ENCODE measurements at regions not wholly inside any gene's neighbourhood (a gene's known extent, or its start where the extent isn't known, plus 50 kb on each side); places are given as distances from the start of the nearest gene placed in this dataset.
A peak's percentile ranks its signal among the peaks of the same experiment; 100 is the strongest.
"Not testable (repeated sequence)": the region's sequence is repeated elsewhere in the genome, so short reads cannot be mapped to it uniquely, and the experiment has no call there.

GRCh38 chr1:30660241-30660640, 63.1 kb downstream of the MATN1 start:
- H3K36me3 ChIP-seq (ENCODE audit: control insufficient read depth, insufficient read depth, low read length): no peaks in the 10 kb centered on the region
- no peaks in the 10 kb centered on the region for H3K4me1 ChIP-seq (ENCODE audit: control insufficient read depth, insufficient read depth, low read length)
- DNase-seq: peak; percentile 34
- H3K4me3 Mint-ChIP-seq: no peak overlapping the region
- H3K27me3 Mint-ChIP-seq (ENCODE audit: insufficient read depth): no peaks in the 10 kb centered on the region
- H3K9ac ChIP-seq (ENCODE audit: extremely low read depth, low read length, poor library complexity, severe bottlenecking): no peak overlapping the region
- H3K27ac ChIP-seq (ENCODE audit: low read depth, low read length): no peak overlapping the region
- no peaks in the 10 kb centered on the region for H3K36me3 Mint-ChIP-seq (ENCODE audit: low read depth)
- H3K4me1 Mint-ChIP-seq: peaks cover 12% of the 10 kb centered on the region
- H3K27me3 ChIP-seq (ENCODE audit: control insufficient read depth, insufficient read depth, low read length, poor library complexity, severe bottlenecking): no peaks in the 10 kb centered on the region
- 91 to 96% methylated on average over 7 to 8 of the region's 8 CpGs for WGBS, 2 experiments (ENCODE audit: insufficient coverage in 1 of 2, insufficient read length in 1 of 2)
- H3K9me3 Mint-ChIP-seq: peaks cover 4% of the 10 kb centered on the region
- no peak for TF ChIP-seq CTCF (conservative IDR thresholded peaks at IDR 0.05)
- H3K27ac Mint-ChIP-seq: no peak overlapping the region
- no peaks in the 10 kb centered on the region for H3K9me3 ChIP-seq (ENCODE audit: control insufficient read depth, low read length)
- H3K4me3 ChIP-seq (ENCODE audit: low read length): no peak overlapping the region

GRCh38 chr1:30659702-30660101, 63.7 kb downstream of the MATN1 start:
- DNase-seq: peak; percentile 17

GRCh38 chr1:30658375-30658774, 65.0 kb downstream of the MATN1 start:
- H3K4me3 ChIP-seq (ENCODE audit: low read length); H3K4me1 ChIP-seq (ENCODE audit: control insufficient read depth, insufficient read depth, low read length); H3K36me3 ChIP-seq (ENCODE audit: control insufficient read depth, insufficient read depth, low read length); H3K4me3 Mint-ChIP-seq; H3K27me3 Mint-ChIP-seq (ENCODE audit: insufficient read depth); H3K9me3 ChIP-seq (ENCODE audit: control insufficient read depth, low read length); H3K9ac ChIP-seq (ENCODE audit: extremely low read depth, low read length, poor library complexity, severe bottlenecking); H3K27me3 ChIP-seq (ENCODE audit: control insufficient read depth, insufficient read depth, low read length, poor library complexity, severe bottlenecking); H3K27ac Mint-ChIP-seq; H3K36me3 Mint-ChIP-seq (ENCODE audit: low read depth); H3K27ac ChIP-seq (ENCODE audit: low read depth, low read length): not testable (repeated sequence)
- WGBS, 2 experiments (ENCODE audit: insufficient coverage in 1 of 2, insufficient read length in 1 of 2): 88 to 90% methylated on average over 4 of the region's 4 CpGs
- peaks cover 15% of the 10 kb centered on the region for H3K9me3 Mint-ChIP-seq
- peak; percentile 37 for DNase-seq
- H3K4me1 Mint-ChIP-seq: peaks cover 12% of the 10 kb centered on the region

More at GRCh38 chr1:30659702-30660101, 63.7 kb downstream of the MATN1 start:
- WGBS, 2 experiments (ENCODE audit: insufficient coverage in 1 of 2, insufficient read length in 1 of 2): 88 to 93% methylated on average over 7 to 8 of the region's 8 CpGs
- no peaks in the 10 kb centered on the region for H3K36me3 ChIP-seq (ENCODE audit: control insufficient read depth, insufficient read depth, low read length)
- no peak overlapping the region for H3K27ac ChIP-seq (ENCODE audit: low read depth, low read length)
- peaks cover 8% of the 10 kb centered on the region for H3K9me3 Mint-ChIP-seq
- no peaks in the 10 kb centered on the region for H3K4me1 ChIP-seq (ENCODE audit: control insufficient read depth, insufficient read depth, low read length)
- no peak overlapping the region for H3K4me3 ChIP-seq (ENCODE audit: low read length)
- H3K9me3 ChIP-seq (ENCODE audit: control insufficient read depth, low read length): no peaks in the 10 kb centered on the region
- no peak overlapping the region for H3K27ac Mint-ChIP-seq
- no peaks in the 10 kb centered on the region for H3K36me3 Mint-ChIP-seq (ENCODE audit: low read depth)
- no peak for TF ChIP-seq CTCF (conservative IDR thresholded peaks at IDR 0.05)
- H3K4me3 Mint-ChIP-seq: no peak overlapping the region
- H3K27me3 ChIP-seq (ENCODE audit: control insufficient read depth, insufficient read depth, low read length, poor library complexity, severe bottlenecking): no peaks in the 10 kb centered on the region
- peaks cover 12% of the 10 kb centered on the region for H3K4me1 Mint-ChIP-seq
- H3K27me3 Mint-ChIP-seq (ENCODE audit: insufficient read depth): no peaks in the 10 kb centered on the region
- no peak overlapping the region for H3K9ac ChIP-seq (ENCODE audit: extremely low read depth, low read length, poor library complexity, severe bottlenecking)

- no peaks in the 10 kb centered on the region for H3K4me1 ChIP-seq (ENCODE audit: control insufficient read depth, insufficient read depth, low read length)
- no peaks in the 10 kb centered on the region for H3K9me3 ChIP-seq (ENCODE audit: control insufficient read depth, low read length)
- no peak overlapping the region for H3K27ac Mint-ChIP-seq
- TF ChIP-seq CTCF (conservative IDR thresholded peaks at IDR 0.05): no peak
- 89 to 93% methylated on average over 5 to 7 of the region's 8 CpGs for WGBS, 2 experiments (ENCODE audit: insufficient coverage in 1 of 2, insufficient read length in 1 of 2)
- H3K36me3 ChIP-seq (ENCODE audit: control insufficient read depth, insufficient read depth, low read length): no peaks in the 10 kb centered on the region
- no peak for DNase-seq
- no peaks in the 10 kb centered on the region for H3K36me3 Mint-ChIP-seq (ENCODE audit: low read depth)
- no peak overlapping the region for H3K4me3 ChIP-seq (ENCODE audit: low read length)
- H3K27ac ChIP-seq (ENCODE audit: low read depth, low read length): no peak overlapping the region
- H3K4me3 Mint-ChIP-seq: no peak overlapping the region
- no peaks in the 10 kb centered on the region for H3K27me3 ChIP-seq (ENCODE audit: control insufficient read depth, insufficient read depth, low read length, poor library complexity, severe bottlenecking)
- no peaks in the 10 kb centered on the region for H3K27me3 Mint-ChIP-seq (ENCODE audit: insufficient read depth)
- peaks cover 15% of the 10 kb centered on the region for H3K9me3 Mint-ChIP-seq
- H3K9ac ChIP-seq (ENCODE audit: extremely low read depth, low read length, poor library complexity, severe bottlenecking): no peak overlapping the region
- H3K4me1 Mint-ChIP-seq: peaks cover 9% of the 10 kb centered on the region
These were observed 65.4 kb downstream of the MATN1 start for GRCh38 chr1:30658014-30658336.

Data from endodermal cell (in vitro differentiated cells).